ENCODE measurements at regions not wholly inside any gene's neighbourhood (a gene's known extent, or its start where the extent isn't known, plus 50 kb on each side); places are given as distances from the start of the nearest gene placed in this dataset.

- CTCF ChIA-PET: no interaction called here
- POLR2A ChIA-PET: no interaction called here
- intact Hi-C loops (cut with micrococcal nuclease): no loop called here
These were observed 72.0 kb upstream of the SMC2 start for GRCh38 chr9:104022083-104022482.

More at GRCh38 chr9:104022083-104022482, 72.0 kb upstream of the SMC2 start:
- no peaks in the 10 kb centered on the region for H4K20me1 ChIP-seq (replicated peaks; ENCODE audit: control insufficient read depth, extremely low read depth, insufficient read depth, low read length)
- no peak for TF ChIP-seq POLR2A (IDR thresholded peaks at IDR 0.05; ENCODE audit: low read depth, low read length)
- TF ChIP-seq JUN (IDR thresholded peaks at IDR 0.05; ENCODE audit: borderline replicate concordance, insufficient read depth, insufficient read length, low read depth): no peak
- no peak for TF ChIP-seq MAX (IDR thresholded peaks at IDR 0.05; ENCODE audit: insufficient read depth, insufficient read length)
- no peak for TF ChIP-seq EZH2 (IDR thresholded peaks at IDR 0.05; ENCODE audit: borderline replicate concordance, low read depth, low read length, severe bottlenecking)
- TF ChIP-seq MYC (IDR thresholded peaks at IDR 0.05; ENCODE audit: low read depth, low read length): no peak
- no peak for TF ChIP-seq FOS (IDR thresholded peaks at IDR 0.05; ENCODE audit: borderline replicate concordance, insufficient read depth, low read length)
- TF ChIP-seq GATA2 (IDR thresholded peaks at IDR 0.05; ENCODE audit: insufficient read depth, insufficient read length, low read depth, low read length): no peak
- TF ChIP-seq POLR2AphosphoS5 (IDR thresholded peaks at IDR 0.05; ENCODE audit: insufficient read depth, low read depth, low read length): no peak
- no peak for TF ChIP-seq CTCF (IDR thresholded peaks at IDR 0.05; ENCODE audit: extremely low read depth in 1 of 2, insufficient read depth in 1 of 2, low read depth in 1 of 2, low read length in 2 of 2)
- no peaks in the 10 kb centered on the region for H3K36me3 ChIP-seq (ENCODE audit: control insufficient read depth in 2 of 2, extremely low read depth in 1 of 2, insufficient read depth in 2 of 2, low read length in 2 of 2)
- no peak for FAIRE-seq
- DNase-seq (ENCODE audit: low read depth, low spot score): no peak
- no peaks in the 10 kb centered on the region for H3K9me3 ChIP-seq (replicated peaks; ENCODE audit: control insufficient read depth, insufficient read depth, low read length)
- no peak overlapping the region for H3K4me2 ChIP-seq (ENCODE audit: insufficient read depth, low read length)
- H3K79me2 ChIP-seq (ENCODE audit: control insufficient read depth, insufficient read depth, low read length): no peaks in the 10 kb centered on the region
- H2AFZ ChIP-seq (ENCODE audit: low read depth, low read length): no peak overlapping the region
- no peak overlapping the region for H3K9ac ChIP-seq (replicated peaks; ENCODE audit: extremely low read depth, insufficient read depth, low read length)
- H3K27ac ChIP-seq (ENCODE audit: insufficient read depth, low read depth, low read length): no peak overlapping the region
- H3K4me3 ChIP-seq (replicated peaks in 1 of 3; ENCODE audit: insufficient read depth in 1 of 3, low read depth in 1 of 3, low read length in 3 of 3): no peak overlapping the region
- dilution Hi-C loops (cut with MboI; ENCODE audit: extremely low pct_ligation_motif_present, low sequenced_read_pairs): no loop called here
- no peaks in the 10 kb centered on the region for H3K27me3 ChIP-seq (ENCODE audit: control insufficient read depth in 2 of 2, insufficient read depth in 2 of 2, low read length in 2 of 2)
- H3K9me1 ChIP-seq (replicated peaks; ENCODE audit: control insufficient read depth, extremely low read depth, insufficient read depth, low read length): no peaks in the 10 kb centered on the region
- BruUV-seq (replicated peaks): no TSS peak
- H3K4me1 ChIP-seq (ENCODE audit: control insufficient read depth, extremely low read depth, insufficient read depth, low read length): no peaks in the 10 kb centered on the region
